Panc1 (cell line): ENCODE measurements at regions not wholly inside any gene's neighbourhood (a gene's known extent, or its start where the extent isn't known, plus 50 kb on each side); places are given as distances from the start of the nearest gene placed in this dataset.

Experiments
- ATAC-seq: fragments of 200-7000 bp; cut with Tn5 transposase; 2 replicates; pipeline ENCODE4 v1.9.1; 2020; ENCODE audit warnings: mild to moderate bottlenecking, moderate library complexity
- BruUV-seq: library from RNA; stranded (reverse); fragments of 400-500 nt; replicated peaks from 2 replicates; lab custom pipeline; 2021; lab: Mats Ljungman, UMichigan
- CTCF ChIA-PET: fragments of 300-600 bp; sonication (Branson Sonifier 250); formaldehyde crosslinking; loops from one replicate; lab custom pipeline; 2022; ENCODE audit warnings: antibody characterized with exemption; lab: Charles Lee
- POLR2A ChIA-PET: fragments of 300-600 bp; sonication (Branson Sonifier 250); formaldehyde crosslinking; loops from one replicate; lab custom pipeline; 2022; ENCODE audit warnings: antibody characterized with exemption; lab: Charles Lee
- DNase-seq: peaks from one replicate; pipeline ENCODE4 v3.0.0-alpha.2; 2010; ENCODE audit warnings: low read depth, low spot score
- H3K27ac ChIP-seq: 2 replicates; pipeline ENCODE4 v1.5.1; 2011; ENCODE audit warnings: mild to moderate bottlenecking, low read length, inconsistent platforms
- H3K27me3 ChIP-seq: fragments of 200-500 bp; sonication (Bioruptor generic); 2 replicates; pipeline ENCODE4 v1.6.0; 2014; ENCODE audit warnings: low read length, inconsistent platforms; ENCODE audit not compliant: control insufficient read depth, insufficient read depth
- H3K36me3 ChIP-seq: fragments of 200-500 bp; sonication (Bioruptor generic); 2 replicates; pipeline ENCODE4 v1.5.1; 2014; ENCODE audit warnings: inconsistent platforms, mild to moderate bottlenecking, low read length, moderate library complexity; ENCODE audit not compliant: control insufficient read depth, insufficient read depth
- H3K4me1 ChIP-seq: 2 replicates; pipeline ENCODE4 v1.5.1; 2011; ENCODE audit warnings: inconsistent platforms, mild to moderate bottlenecking, low read length, moderate library complexity; ENCODE audit not compliant: control insufficient read depth, insufficient read depth
- H3K4me3 ChIP-seq, 2 experiments: 2 replicates each; pipeline ENCODE4 v1.5.1; 2011 to 2012; ENCODE audit warnings: low read depth in 2 of 2, low read length in 2 of 2, mild to moderate bottlenecking in 2 of 2, inconsistent platforms in 1 of 2, moderate library complexity in 1 of 2
- H3K9me3 ChIP-seq: fragments of 200-500 bp; sonication (Bioruptor generic); 2 replicates; pipeline ENCODE4 v1.5.1; 2014; ENCODE audit warnings: low read depth, mild to moderate bottlenecking, inconsistent platforms, low read length, moderate library complexity; ENCODE audit not compliant: control insufficient read depth, insufficient read depth
- POLR2AphosphoS5 ChIP-seq: IDR thresholded peaks from 2 replicates; pipeline ENCODE4 v1.6.1; 2012; ENCODE audit warnings: mild to moderate bottlenecking, low read depth, low read length, moderate library complexity
- SIN3A ChIP-seq: IDR thresholded peaks from 2 replicates; pipeline ENCODE4 v1.6.1; 2012; ENCODE audit warnings: low read depth, mild to moderate bottlenecking, low read length, moderate library complexity, borderline replicate concordance; ENCODE audit not compliant: insufficient read depth
- TCF7L2 ChIP-seq: IDR thresholded peaks from 2 replicates; pipeline ENCODE4 v1.6.1; 2011; ENCODE audit warnings: mild to moderate bottlenecking, low read depth, low read length, inconsistent platforms
- in situ Hi-C: cut with HindIII; loops from 2 replicates; pipeline ENCODE4 v1.10.0; 2016; ENCODE audit warnings: low sequenced_read_pairs, low pct_unique_long_range_greater_than_20kb
- intact Hi-C: fragments of 100-400 bp; cut with micrococcal nuclease; formaldehyde crosslinking; loops from one replicate; pipeline ENCODE4 v1.10.0; 2022; ENCODE audit not compliant: unreplicated experiment
- TF ChIP-seq, protein P1 (sequence below): fragments of 450-650 bp; IDR thresholded peaks from 2 replicates; pipeline ENCODE4 v1.5.1; 2017; ENCODE audit warnings: mild to moderate bottlenecking
- TF ChIP-seq, protein P2 (sequence below), 2 experiments: IDR thresholded peaks; 2 replicates each; pipeline ENCODE4 v1.6.1; 2011 to 2012; ENCODE audit warnings: low read depth in 2 of 2, control low read depth in 1 of 2, low read length in 1 of 2, mild to moderate bottlenecking in 1 of 2, moderate library complexity in 1 of 2; ENCODE audit not compliant: insufficient read depth in 1 of 2

DNA sequence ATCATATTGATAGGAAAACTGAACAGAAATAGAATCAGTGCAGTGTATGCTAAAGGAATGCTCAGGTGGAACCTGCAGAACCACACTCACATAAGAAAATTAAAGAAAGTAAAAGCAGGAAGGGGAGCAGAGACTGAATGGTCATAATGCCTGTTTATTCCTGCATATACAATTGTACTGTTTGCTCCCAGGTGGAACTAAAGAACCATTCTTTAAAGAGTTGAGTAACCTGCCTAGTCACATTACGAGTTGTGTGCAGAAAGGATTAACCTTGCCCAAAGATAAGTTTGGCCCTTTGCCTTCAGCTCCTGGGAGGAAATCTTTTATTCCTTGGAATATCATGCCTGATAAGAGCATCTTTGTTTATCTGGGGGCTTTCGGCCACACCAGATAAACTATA is 434.7 kb downstream of the KIF2B start:
- Histone ChIP-seq H3K36me3 (no peaks in the 10 kb centered on the region), H3K27me3 (no peaks in the 10 kb centered on the region), H3K27ac (no peak overlapping the region), H3K4me3 (no peak overlapping the region), H3K4me1 (no peaks in the 10 kb centered on the region), H3K9me3 (0 out of 2 replicates have a peak, but pooled peaks cover 2% of the 10 kb centered on the region)
- ATAC-seq (no peak), DNase-seq (no peak)
- intact Hi-C loops (no loop called here), in situ Hi-C loops (no loop called here)
- TF ChIP-seq TCF7L2, result no peak
- TF ChIP-seq SIN3A, result no peak
- TF ChIP-seq, protein P1, sequence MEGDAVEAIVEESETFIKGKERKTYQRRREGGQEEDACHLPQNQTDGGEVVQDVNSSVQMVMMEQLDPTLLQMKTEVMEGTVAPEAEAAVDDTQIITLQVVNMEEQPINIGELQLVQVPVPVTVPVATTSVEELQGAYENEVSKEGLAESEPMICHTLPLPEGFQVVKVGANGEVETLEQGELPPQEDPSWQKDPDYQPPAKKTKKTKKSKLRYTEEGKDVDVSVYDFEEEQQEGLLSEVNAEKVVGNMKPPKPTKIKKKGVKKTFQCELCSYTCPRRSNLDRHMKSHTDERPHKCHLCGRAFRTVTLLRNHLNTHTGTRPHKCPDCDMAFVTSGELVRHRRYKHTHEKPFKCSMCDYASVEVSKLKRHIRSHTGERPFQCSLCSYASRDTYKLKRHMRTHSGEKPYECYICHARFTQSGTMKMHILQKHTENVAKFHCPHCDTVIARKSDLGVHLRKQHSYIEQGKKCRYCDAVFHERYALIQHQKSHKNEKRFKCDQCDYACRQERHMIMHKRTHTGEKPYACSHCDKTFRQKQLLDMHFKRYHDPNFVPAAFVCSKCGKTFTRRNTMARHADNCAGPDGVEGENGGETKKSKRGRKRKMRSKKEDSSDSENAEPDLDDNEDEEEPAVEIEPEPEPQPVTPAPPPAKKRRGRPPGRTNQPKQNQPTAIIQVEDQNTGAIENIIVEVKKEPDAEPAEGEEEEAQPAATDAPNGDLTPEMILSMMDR, result no peak
- TF ChIP-seq POLR2AphosphoS5, result no peak
- TF ChIP-seq, protein P2, sequence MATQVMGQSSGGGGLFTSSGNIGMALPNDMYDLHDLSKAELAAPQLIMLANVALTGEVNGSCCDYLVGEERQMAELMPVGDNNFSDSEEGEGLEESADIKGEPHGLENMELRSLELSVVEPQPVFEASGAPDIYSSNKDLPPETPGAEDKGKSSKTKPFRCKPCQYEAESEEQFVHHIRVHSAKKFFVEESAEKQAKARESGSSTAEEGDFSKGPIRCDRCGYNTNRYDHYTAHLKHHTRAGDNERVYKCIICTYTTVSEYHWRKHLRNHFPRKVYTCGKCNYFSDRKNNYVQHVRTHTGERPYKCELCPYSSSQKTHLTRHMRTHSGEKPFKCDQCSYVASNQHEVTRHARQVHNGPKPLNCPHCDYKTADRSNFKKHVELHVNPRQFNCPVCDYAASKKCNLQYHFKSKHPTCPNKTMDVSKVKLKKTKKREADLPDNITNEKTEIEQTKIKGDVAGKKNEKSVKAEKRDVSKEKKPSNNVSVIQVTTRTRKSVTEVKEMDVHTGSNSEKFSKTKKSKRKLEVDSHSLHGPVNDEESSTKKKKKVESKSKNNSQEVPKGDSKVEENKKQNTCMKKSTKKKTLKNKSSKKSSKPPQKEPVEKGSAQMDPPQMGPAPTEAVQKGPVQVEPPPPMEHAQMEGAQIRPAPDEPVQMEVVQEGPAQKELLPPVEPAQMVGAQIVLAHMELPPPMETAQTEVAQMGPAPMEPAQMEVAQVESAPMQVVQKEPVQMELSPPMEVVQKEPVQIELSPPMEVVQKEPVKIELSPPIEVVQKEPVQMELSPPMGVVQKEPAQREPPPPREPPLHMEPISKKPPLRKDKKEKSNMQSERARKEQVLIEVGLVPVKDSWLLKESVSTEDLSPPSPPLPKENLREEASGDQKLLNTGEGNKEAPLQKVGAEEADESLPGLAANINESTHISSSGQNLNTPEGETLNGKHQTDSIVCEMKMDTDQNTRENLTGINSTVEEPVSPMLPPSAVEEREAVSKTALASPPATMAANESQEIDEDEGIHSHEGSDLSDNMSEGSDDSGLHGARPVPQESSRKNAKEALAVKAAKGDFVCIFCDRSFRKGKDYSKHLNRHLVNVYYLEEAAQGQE (IDR thresholded peaks at IDR 0.05; ENCODE audit: insufficient read depth in 1 of 2, low read depth in 2 of 2, low read length in 1 of 2), result no peak
- ChIA-PET POLR2A (no interaction called here), CTCF (no interaction called here)
- BruUV-seq, result no TSS peak

DNA sequence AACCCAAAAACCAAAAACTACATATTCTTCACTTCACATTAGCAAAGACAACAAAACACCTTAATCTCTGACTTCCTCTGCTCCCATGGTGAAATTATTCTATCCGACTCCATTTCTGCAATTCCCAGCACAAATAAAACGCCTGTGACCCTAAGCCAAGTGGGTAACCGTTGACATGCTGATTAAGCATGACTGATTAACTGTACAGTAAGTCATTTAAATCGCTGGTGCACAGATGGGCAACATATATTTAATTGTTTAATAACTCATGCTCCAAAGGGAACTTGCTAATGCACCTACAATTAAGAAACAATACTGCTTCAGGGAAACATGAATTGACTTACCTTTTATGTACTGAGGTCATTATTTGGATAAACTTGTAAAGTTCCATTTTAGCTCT is 436.7 kb downstream of the KIF2B start:
- ATAC-seq, result no peak
- POLR2A ChIA-PET, result no interaction called here
- intact Hi-C loops, result no loop called here
- no peak for TF ChIP-seq SIN3A
- TF ChIP-seq, protein P2 (IDR thresholded peaks at IDR 0.05; ENCODE audit: insufficient read depth in 1 of 2, low read depth in 2 of 2, low read length in 1 of 2), result no peak
- Histone ChIP-seq H3K4me3 (no peak overlapping the region), H3K9me3 (peaks cover 2% of the 10 kb centered on the region; the same call in 1 of the 2 replicates), H3K4me1 (no peaks in the 10 kb centered on the region), H3K27ac (no peak overlapping the region), H3K36me3 (no peaks in the 10 kb centered on the region), H3K27me3 (no peaks in the 10 kb centered on the region)
- in situ Hi-C loops, result no loop called here
- DNase-seq, result no peak
- BruUV-seq, result no TSS peak
- CTCF ChIA-PET, result no interaction called here
